Keratinocyte (primary cell): ENCODE measurements at regions not wholly inside any gene's neighbourhood (a gene's known extent, or its start where the extent isn't known, plus 50 kb on each side); places are given as distances from the start of the nearest gene placed in this dataset.

Experiments
- CTCF ChIP-seq, 3 experiments: IDR thresholded peaks in 1 of 3; conservative IDR thresholded peaks in 1 of 3; optimal IDR thresholded peaks in 1 of 3; 2 replicates in 2 of 3; 3 replicates in 1 of 3; pipeline versions ENCODE3 to v1.5.1; 2011; ENCODE audit warnings: low read length in 3 of 3, mild to moderate bottlenecking in 3 of 3, moderate library complexity in 2 of 3, control low read depth in 1 of 3, inconsistent platforms in 1 of 3; ENCODE audit not compliant: insufficient read depth in 2 of 3; ENCODE audit errors: extremely low read depth in 1 of 3
- EZH2 ChIP-seq: IDR thresholded peaks from one replicate; pipeline ENCODE4 v1.6.1; 2012; ENCODE audit warnings: inconsistent platforms, mild to moderate bottlenecking, low read length, moderate library complexity

- TF ChIP-seq CTCF (optimal IDR thresholded peaks at IDR 0.05 in 1 of 3, IDR thresholded peaks at IDR 0.05 in 1 of 3, conservative IDR thresholded peaks at IDR 0.05 in 1 of 3; ENCODE audit: extremely low read depth in 1 of 3, insufficient read depth in 2 of 3, low read length in 3 of 3) (no peak), EZH2 (no peak)
Measured at GRCh38 chr18:73966954-73967353, 180.7 kb downstream of the FBXO15 start.
